ENCODE measurements at regions not wholly inside any gene's neighbourhood (a gene's known extent, or its start where the extent isn't known, plus 50 kb on each side); places are given as distances from the start of the nearest gene placed in this dataset.

DNA sequence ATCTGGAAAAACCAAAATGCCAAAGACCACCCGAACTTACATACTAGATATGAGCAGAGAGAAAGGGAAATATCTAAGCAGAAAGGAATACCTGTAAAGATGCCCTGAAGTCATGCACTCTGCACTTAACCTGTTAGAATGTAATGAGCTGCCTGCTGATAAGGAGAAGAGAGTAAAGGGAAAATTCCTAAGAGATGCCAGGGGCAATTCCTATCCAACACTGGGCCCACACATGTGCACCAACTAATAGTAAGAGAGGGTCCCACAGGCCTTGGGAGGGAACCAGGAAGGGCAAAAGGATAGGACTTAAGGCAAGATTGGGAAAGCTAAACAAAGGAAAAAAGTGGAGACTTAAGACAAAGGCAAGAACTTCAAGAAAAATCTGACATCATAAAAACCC is 189.5 kb downstream of the NSUN3 start:
- no peak overlapping the region for H3K4me2 ChIP-seq (ENCODE audit: insufficient read depth in 1 of 2, low read depth in 2 of 2, low read length in 2 of 2)
- H3K9ac ChIP-seq (replicated peaks in 1 of 4; ENCODE audit: extremely low read depth in 1 of 4, low read depth in 3 of 4, low read length in 3 of 4): no peak overlapping the region
- no peaks in the 10 kb centered on the region; a peak in 2 of 7 replicates for H3K4me1 ChIP-seq (replicated peaks in 1 of 4; ENCODE audit: control insufficient read depth in 3 of 4, insufficient read depth in 4 of 4, low read length in 3 of 4)
- no peak overlapping the region for H2AK5ac ChIP-seq (ENCODE audit: low read depth, low read length)
- H4K5ac ChIP-seq (ENCODE audit: insufficient read length, low read depth, low read length): no peak overlapping the region
- H4K20me1 ChIP-seq (replicated peaks in 1 of 2; ENCODE audit: control insufficient read depth in 1 of 2, insufficient read depth in 2 of 2, low read length in 2 of 2): no peaks in the 10 kb centered on the region
- no peak overlapping the region for H2BK15ac ChIP-seq (ENCODE audit: low read length)
- ChIA-PET POLR2A (ENCODE audit: partially characterized antibody) (no interaction called here), CTCF (ENCODE audit: partially characterized antibody) (interaction anchor here (0.6 to 1.7 kb wide), 3 partner anchors 18 to 341 kb away, joined by 3 to 5 read pairs (median 3); no protein-coding TSS in a partner anchor)
- no peak overlapping the region for H4K8ac ChIP-seq (ENCODE audit: extremely low read depth, insufficient read depth, low read length)
- no peak overlapping the region for H2BK12ac ChIP-seq (ENCODE audit: low read depth, low read length)
- no peak overlapping the region for H2BK120ac ChIP-seq (replicated peaks; ENCODE audit: low read depth, low read length)
- no peak overlapping the region for H4K91ac ChIP-seq (replicated peaks; ENCODE audit: insufficient read length, low read length)
- H2BK20ac ChIP-seq (ENCODE audit: low read length): no peak overlapping the region
- WGBS, 2 experiments (ENCODE audit: extremely low coverage in 1 of 2, insufficient coverage in 1 of 2, insufficient read length in 1 of 2, insufficient replicate concordance in 2 of 2, low coverage in 1 of 2, low lambda C conversion rate in 2 of 2, missing lambda C conversion rate in 1 of 2): 100% methylated on average over 1 of the region's 1 CpG; no CpG with 5 or more reads in 1 of the 2 experiments
- no peak overlapping the region for H3K4ac ChIP-seq (replicated peaks; ENCODE audit: insufficient read length, low read depth, low read length)
- H3K14ac ChIP-seq (ENCODE audit: insufficient read length): no peak overlapping the region
- no peaks in the 10 kb centered on the region for H3K79me2 ChIP-seq (ENCODE audit: control insufficient read depth in 1 of 2, insufficient read depth in 2 of 2, low read length in 2 of 2)
- TF ChIP-seq SP1 (IDR thresholded peaks at IDR 0.05; ENCODE audit: low read depth, low read length) (no peak), PHF8 (conservative IDR thresholded peaks at IDR 0.05; ENCODE audit: low read depth, low read length) (no peak), TAF7 (optimal IDR thresholded peaks at IDR 0.05; ENCODE audit: borderline replicate concordance, low read depth, low read length) (no peak), CTBP2 (IDR thresholded peaks at IDR 0.05; ENCODE audit: borderline replicate concordance, insufficient read depth, insufficient read length, low read length) (no peak), FOSL1 (IDR thresholded peaks at IDR 0.05; ENCODE audit: insufficient read depth, low read depth, low read length) (no peak)
- no peaks in the 10 kb centered on the region for H3K27me3 ChIP-seq (replicated peaks in 1 of 4; ENCODE audit: control insufficient read depth in 3 of 4, extremely low read depth in 1 of 4, insufficient read depth in 3 of 4, low read length in 3 of 4)
- H3K36me3 ChIP-seq (ENCODE audit: control insufficient read depth in 2 of 4, insufficient read depth in 4 of 4, low read length in 3 of 4): no peaks in the 10 kb centered on the region
- no peak overlapping the region for H3K27ac ChIP-seq (ENCODE audit: low read depth, low read length)
- no peak overlapping the region for H2BK5ac ChIP-seq (ENCODE audit: low read depth, low read length)
- no peak overlapping the region for H2AFZ ChIP-seq (ENCODE audit: low read length)
- H3K18ac ChIP-seq (ENCODE audit: extremely low read depth, low read length): no peak overlapping the region
- no peak overlapping the region for H3K23ac ChIP-seq (ENCODE audit: insufficient read length)
- no peaks in the 10 kb centered on the region for H3K9me3 ChIP-seq (ENCODE audit: insufficient read depth in 2 of 2, low read depth in 1 of 2, low read length in 1 of 2)
- FAIRE-seq: no peak
- DNase-seq (ENCODE audit: low read depth in 1 of 2, low spot score in 2 of 2): no peak
- no peak overlapping the region for H3K4me3 ChIP-seq (ENCODE audit: extremely low read depth in 1 of 4, insufficient read depth in 2 of 4, low read depth in 3 of 4, low read length in 4 of 4)
- H3K23me2 ChIP-seq (ENCODE audit: low read depth, low read length): no peaks in the 10 kb centered on the region
- no peaks in the 10 kb centered on the region for H3K79me1 ChIP-seq (ENCODE audit: low read depth, low read length)
- no peak overlapping the region for H3K56ac ChIP-seq (replicated peaks; ENCODE audit: insufficient read length, low read depth, low read length)

All from H1 (cell line).